PC-9 (cell line): ENCODE measurements at regions not wholly inside any gene's neighbourhood (a gene's known extent, or its start where the extent isn't known, plus 50 kb on each side); places are given as distances from the start of the nearest gene placed in this dataset.

ENCODE experiments used
- BruUV-seq: library from RNA; stranded (reverse); fragments of 400-500 nt; replicated peaks from 2 replicates; lab custom pipeline; 2021; lab: Mats Ljungman, UMichigan
- CTCF ChIA-PET: fragments of 300-600 bp; sonication (Branson Sonifier 250); formaldehyde crosslinking; loops from one replicate; lab custom pipeline; 2022; ENCODE audit warnings: antibody characterized with exemption; lab: Charles Lee
- POLR2A ChIA-PET: fragments of 300-600 bp; sonication (Branson Sonifier 250); formaldehyde crosslinking; loops from one replicate; lab custom pipeline; 2022; ENCODE audit warnings: antibody characterized with exemption; ENCODE audit not compliant: unreplicated experiment; lab: Charles Lee
- DNase-seq, 2 experiments: peaks; one replicate each; pipeline versions ENCODE4 v3.0.0 to v3.0.0-alpha.2; 2015 to 2022; ENCODE audit warnings: mixed read lengths in 1 of 2
- H2AFZ ChIP-seq: fragments of 200-600 bp; sonication (generic); 2 replicates; pipeline ENCODE4 v1.8.1; 2017; ENCODE audit warnings: antibody characterized with exemption
- H3F3A ChIP-seq: fragments of 200-600 bp; sonication (generic); 2 replicates; pipeline ENCODE4 v1.8.1; 2017; ENCODE audit warnings: antibody characterized with exemption, mild to moderate bottlenecking, low read depth; ENCODE audit not compliant: insufficient read depth
- H3K27ac ChIP-seq: fragments of 200-600 bp; sonication (generic); 2 replicates; pipeline ENCODE4 v1.6.1; 2016; ENCODE audit warnings: mixed run types
- H3K27me3 ChIP-seq: fragments of 200-600 bp; sonication (generic); 2 replicates; pipeline ENCODE4 v1.6.1; 2016; ENCODE audit warnings: low read depth, mixed run types; ENCODE audit not compliant: insufficient read depth
- H3K36me3 ChIP-seq: fragments of 200-600 bp; sonication (generic); 2 replicates; pipeline ENCODE4 v1.6.1; 2016; ENCODE audit warnings: low read depth, mixed run types
- H3K4me1 ChIP-seq: fragments of 200-600 bp; sonication (generic); replicated peaks from 2 replicates; pipeline ENCODE4 v1.6.1; 2016; ENCODE audit warnings: mixed run types; ENCODE audit not compliant: insufficient read depth
- H3K4me2 ChIP-seq: fragments of 200-600 bp; sonication (generic); 2 replicates; pipeline ENCODE4 v1.6.1; 2017; ENCODE audit warnings: mixed run types
- H3K4me3 ChIP-seq: fragments of 200-600 bp; sonication (generic); 2 replicates; pipeline ENCODE4 v1.6.1; 2016; ENCODE audit warnings: mixed run types
- H3K79me2 ChIP-seq: fragments of 200-600 bp; sonication (generic); 2 replicates; pipeline ENCODE4 v1.6.1; 2017; ENCODE audit warnings: low read depth, mixed run types
- H3K9me2 ChIP-seq: fragments of 200-600 bp; sonication (generic); 2 replicates; pipeline ENCODE4 v1.8.1; 2017; ENCODE audit warnings: mild to moderate bottlenecking; ENCODE audit not compliant: insufficient read depth
- H3K9me3 ChIP-seq: fragments of 200-600 bp; sonication (generic); 2 replicates; pipeline ENCODE4 v1.8.1; 2016; ENCODE audit warnings: low read depth; ENCODE audit not compliant: insufficient read depth
- H4K20me1 ChIP-seq: fragments of 200-600 bp; sonication (generic); 2 replicates; pipeline ENCODE4 v1.8.1; 2017; ENCODE audit not compliant: insufficient read depth
- EZH2 ChIP-seq: fragments of 200-600 bp; sonication (generic); IDR thresholded peaks from 2 replicates; pipeline ENCODE4 v1.8.0; 2017; ENCODE audit warnings: antibody characterized with exemption, low read depth
- intact Hi-C: fragments of 100-400 bp; cut with micrococcal nuclease; formaldehyde crosslinking; loops from one replicate; pipeline ENCODE4 v1.10.0; 2022; ENCODE audit not compliant: unreplicated experiment
- TF ChIP-seq, protein P1 (sequence below): fragments of 200-600 bp; sonication (generic); conservative IDR thresholded peaks from 2 replicates; pipeline ENCODE4 v1.6.1; 2017; ENCODE audit warnings: mixed run types, antibody characterized with exemption, mild to moderate bottlenecking, moderate library complexity

DNA sequence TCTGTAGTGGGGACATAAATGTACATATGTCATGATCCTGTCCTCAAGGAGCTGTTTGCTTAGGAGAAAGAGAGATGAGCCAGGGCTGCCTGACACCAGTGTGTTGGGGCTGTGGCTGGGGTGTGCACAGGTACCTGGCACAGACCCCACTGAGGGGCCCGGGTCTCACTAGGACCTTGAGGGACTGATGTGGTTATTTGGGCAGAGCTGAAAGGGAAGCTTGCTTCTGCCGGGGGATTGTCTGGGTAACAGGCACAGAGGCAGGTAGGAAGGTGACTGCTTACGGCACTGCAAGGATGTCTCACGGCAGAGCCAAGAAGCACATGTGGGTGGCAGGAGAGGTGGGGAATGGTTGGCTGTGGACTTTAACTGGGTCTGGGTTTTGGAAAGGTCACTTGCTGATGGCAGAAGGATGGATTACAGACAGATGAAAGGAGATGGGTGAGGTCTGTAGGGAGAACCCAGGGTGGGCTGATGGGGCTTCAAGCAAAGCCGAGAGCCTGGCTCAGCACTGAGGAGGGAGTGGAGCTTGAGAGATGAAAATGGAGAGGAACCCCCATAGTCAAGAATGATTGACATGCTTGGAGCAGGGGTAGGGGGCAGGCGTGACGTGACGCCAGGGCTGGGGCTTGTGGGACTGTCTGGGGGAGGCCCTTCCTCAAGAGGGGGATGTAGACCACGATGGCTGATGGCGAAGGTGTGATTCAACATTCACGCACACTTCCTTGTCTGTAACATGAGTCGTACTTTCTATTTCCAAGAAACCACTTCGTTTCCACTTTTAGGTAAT, 207.7 kb upstream of the SHH start:
- Histone ChIP-seq H4K20me1 (no peaks in the 10 kb centered on the region), H3K4me1 (no peaks in the 10 kb centered on the region), H3K9me2 (no peaks in the 10 kb centered on the region), H3K27me3 (peaks cover 25% of the 10 kb centered on the region), H3F3A (no peaks in the 10 kb centered on the region), H3K79me2 (no peaks in the 10 kb centered on the region), H3K4me3 (no peak overlapping the region), H3K9me3 (no peaks in the 10 kb centered on the region), H3K27ac (no peak overlapping the region), H2AFZ (no peak overlapping the region), H3K4me2 (no peak overlapping the region), H3K36me3 (no peaks in the 10 kb centered on the region)
- TF ChIP-seq EZH2, result no peak
- TF ChIP-seq, protein P1, sequence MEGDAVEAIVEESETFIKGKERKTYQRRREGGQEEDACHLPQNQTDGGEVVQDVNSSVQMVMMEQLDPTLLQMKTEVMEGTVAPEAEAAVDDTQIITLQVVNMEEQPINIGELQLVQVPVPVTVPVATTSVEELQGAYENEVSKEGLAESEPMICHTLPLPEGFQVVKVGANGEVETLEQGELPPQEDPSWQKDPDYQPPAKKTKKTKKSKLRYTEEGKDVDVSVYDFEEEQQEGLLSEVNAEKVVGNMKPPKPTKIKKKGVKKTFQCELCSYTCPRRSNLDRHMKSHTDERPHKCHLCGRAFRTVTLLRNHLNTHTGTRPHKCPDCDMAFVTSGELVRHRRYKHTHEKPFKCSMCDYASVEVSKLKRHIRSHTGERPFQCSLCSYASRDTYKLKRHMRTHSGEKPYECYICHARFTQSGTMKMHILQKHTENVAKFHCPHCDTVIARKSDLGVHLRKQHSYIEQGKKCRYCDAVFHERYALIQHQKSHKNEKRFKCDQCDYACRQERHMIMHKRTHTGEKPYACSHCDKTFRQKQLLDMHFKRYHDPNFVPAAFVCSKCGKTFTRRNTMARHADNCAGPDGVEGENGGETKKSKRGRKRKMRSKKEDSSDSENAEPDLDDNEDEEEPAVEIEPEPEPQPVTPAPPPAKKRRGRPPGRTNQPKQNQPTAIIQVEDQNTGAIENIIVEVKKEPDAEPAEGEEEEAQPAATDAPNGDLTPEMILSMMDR, result no peak
- POLR2A ChIA-PET, result no interaction called here
- no peak for DNase-seq
- intact Hi-C loops, result no loop called here
- CTCF ChIA-PET, result no interaction called here
- BruUV-seq, result no TSS peak

DNA sequence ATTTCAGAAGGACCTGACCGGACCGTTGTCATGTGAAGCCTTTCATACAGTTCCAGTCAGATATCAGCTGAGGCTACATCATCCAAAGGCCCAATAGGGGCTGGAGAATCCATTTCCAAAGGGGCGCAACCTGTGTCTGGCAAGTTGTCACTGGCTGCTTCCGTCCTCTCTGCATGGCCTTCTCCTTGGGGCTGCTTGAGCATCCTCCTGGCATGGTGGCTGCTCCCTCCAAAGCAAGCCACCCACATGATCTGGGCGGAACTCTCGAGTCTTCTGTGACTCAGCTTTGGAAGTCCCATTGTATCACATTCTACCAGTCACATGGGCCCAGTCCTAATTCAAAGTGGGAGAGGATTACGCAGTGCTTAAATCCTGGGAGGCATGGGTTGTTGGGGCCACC, 207.0 kb upstream of the SHH start:
- intact Hi-C loops, result no loop called here
- Histone ChIP-seq H4K20me1 (no peaks in the 10 kb centered on the region), H3K4me2 (no peak overlapping the region), H3K9me3 (no peaks in the 10 kb centered on the region), H3K79me2 (no peaks in the 10 kb centered on the region), H3K9me2 (no peaks in the 10 kb centered on the region), H3K27me3 (peaks cover 25% of the 10 kb centered on the region), H3F3A (no peaks in the 10 kb centered on the region), H3K4me3 (no peak overlapping the region), H3K4me1 (no peaks in the 10 kb centered on the region), H3K27ac (no peak overlapping the region), H2AFZ (no peak overlapping the region), H3K36me3 (no peaks in the 10 kb centered on the region)
- no peak for DNase-seq
- no peak for TF ChIP-seq EZH2
- TF ChIP-seq, protein P1, result no peak
- POLR2A ChIA-PET, result no interaction called here
- no TSS peak for BruUV-seq
- CTCF ChIA-PET, result no interaction called here

DNA sequence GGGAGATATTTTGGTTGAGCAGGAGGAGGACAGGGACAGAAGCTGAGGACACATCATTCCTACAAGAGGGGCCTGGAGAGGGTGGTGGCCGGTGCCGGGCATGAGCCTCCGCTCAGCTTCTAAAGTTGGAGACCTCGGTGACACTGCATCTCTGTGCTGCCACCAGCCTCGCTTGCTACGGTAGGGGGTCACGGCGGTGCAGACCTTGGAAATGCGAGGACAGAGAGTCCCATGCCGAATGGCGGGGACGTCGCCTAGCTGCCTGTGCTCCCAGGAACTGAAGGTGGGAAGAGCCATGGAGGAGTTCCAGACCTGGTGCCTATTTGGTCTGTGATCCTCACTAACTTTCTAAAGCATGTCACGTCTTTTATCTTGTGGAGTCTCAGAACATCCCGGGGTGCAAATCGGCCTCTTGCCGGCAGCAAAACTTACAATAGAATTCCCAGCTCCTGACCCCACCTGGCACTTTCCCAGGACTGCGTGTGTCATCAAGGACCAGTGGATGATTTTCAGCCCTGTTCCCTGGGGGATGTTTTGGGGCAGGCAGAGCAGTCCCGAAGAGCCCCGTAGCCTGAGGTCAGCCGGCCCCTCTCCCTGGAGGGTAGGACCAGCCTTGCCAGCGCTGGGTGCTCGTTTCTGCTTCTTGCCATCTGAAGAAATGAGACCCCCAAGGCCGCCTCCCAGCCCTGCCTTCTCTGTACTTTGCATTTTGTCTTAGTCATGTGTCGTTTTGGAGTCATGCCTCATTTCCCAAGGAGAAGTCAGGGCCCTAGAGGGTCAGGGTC, 205.8 kb upstream of the SHH start:
- no peak overlapping the region for H3K4me3 ChIP-seq
- POLR2A ChIA-PET, result no interaction called here
- H3K27me3 ChIP-seq, result peaks cover 25% of the 10 kb centered on the region
- TF ChIP-seq EZH2, result no peak
- TF ChIP-seq, protein P1, result no peak
- peaks cover 4% of the 10 kb centered on the region for H3K9me3 ChIP-seq
- no peak for DNase-seq
- H3K79me2 ChIP-seq, result no peaks in the 10 kb centered on the region
- no peak overlapping the region for H3K4me2 ChIP-seq
- intact Hi-C loops, result no loop called here
- no peaks in the 10 kb centered on the region for H3K36me3 ChIP-seq
- no peaks in the 10 kb centered on the region for H3F3A ChIP-seq
- H3K4me1 ChIP-seq, result no peaks in the 10 kb centered on the region
- H3K9me2 ChIP-seq, result no peaks in the 10 kb centered on the region
- no peaks in the 10 kb centered on the region for H4K20me1 ChIP-seq
- BruUV-seq, result no TSS peak
- H2AFZ ChIP-seq, result no peak overlapping the region
- no peak overlapping the region for H3K27ac ChIP-seq
- CTCF ChIA-PET, result no interaction called here
